OCI-LY7 (cell line): ENCODE measurements at regions not wholly inside any gene's neighbourhood (a gene's known extent, or its start where the extent isn't known, plus 50 kb on each side); places are given as distances from the start of the nearest gene placed in this dataset.

ENCODE experiments used
- EZH2phosphoT487 ChIP-seq: fragments of 200-600 bp; sonication (generic); IDR thresholded peaks from 2 replicates; pipeline ENCODE4 v1.6.1; 2018; ENCODE audit warnings: low read depth, borderline replicate concordance, mild to moderate bottlenecking, mixed run types, antibody characterized with exemption, low read length, moderate library complexity, mixed read lengths
- TF ChIP-seq, protein P1 (sequence below): fragments of 200-600 bp; sonication (generic); conservative IDR thresholded peaks from 2 replicates; pipeline ENCODE4 v1.5.1; 2014; ENCODE audit warnings: mild to moderate bottlenecking, antibody characterized with exemption, low read length, moderate library complexity, mixed read lengths

DNA sequence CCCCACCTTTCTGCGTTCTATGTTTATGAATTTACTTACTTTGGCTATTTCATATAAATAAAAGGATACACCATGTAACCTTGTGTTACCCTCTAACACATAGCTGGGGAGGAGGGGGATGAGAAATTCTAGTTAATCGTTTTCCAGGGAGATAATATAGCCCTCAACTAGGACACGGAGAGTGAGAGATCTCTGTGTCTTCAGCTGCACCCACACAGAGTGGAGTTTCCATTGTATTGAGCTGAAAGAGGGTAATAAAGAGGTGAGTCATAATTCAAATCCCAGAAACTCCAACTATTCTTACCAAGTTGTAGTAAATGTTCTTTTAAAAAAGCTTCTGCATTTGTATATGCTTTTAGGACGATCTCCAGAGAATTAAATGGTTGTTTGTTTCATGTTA, 110.1 kb upstream of the SULT1C3 start:
- TF ChIP-seq, protein P1, sequence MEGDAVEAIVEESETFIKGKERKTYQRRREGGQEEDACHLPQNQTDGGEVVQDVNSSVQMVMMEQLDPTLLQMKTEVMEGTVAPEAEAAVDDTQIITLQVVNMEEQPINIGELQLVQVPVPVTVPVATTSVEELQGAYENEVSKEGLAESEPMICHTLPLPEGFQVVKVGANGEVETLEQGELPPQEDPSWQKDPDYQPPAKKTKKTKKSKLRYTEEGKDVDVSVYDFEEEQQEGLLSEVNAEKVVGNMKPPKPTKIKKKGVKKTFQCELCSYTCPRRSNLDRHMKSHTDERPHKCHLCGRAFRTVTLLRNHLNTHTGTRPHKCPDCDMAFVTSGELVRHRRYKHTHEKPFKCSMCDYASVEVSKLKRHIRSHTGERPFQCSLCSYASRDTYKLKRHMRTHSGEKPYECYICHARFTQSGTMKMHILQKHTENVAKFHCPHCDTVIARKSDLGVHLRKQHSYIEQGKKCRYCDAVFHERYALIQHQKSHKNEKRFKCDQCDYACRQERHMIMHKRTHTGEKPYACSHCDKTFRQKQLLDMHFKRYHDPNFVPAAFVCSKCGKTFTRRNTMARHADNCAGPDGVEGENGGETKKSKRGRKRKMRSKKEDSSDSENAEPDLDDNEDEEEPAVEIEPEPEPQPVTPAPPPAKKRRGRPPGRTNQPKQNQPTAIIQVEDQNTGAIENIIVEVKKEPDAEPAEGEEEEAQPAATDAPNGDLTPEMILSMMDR = no peak
- TF ChIP-seq EZH2phosphoT487 = no peak
